ENCODE measurements at regions not wholly inside any gene's neighbourhood (a gene's known extent, or its start where the extent isn't known, plus 50 kb on each side); places are given as distances from the start of the nearest gene placed in this dataset.

DNA sequence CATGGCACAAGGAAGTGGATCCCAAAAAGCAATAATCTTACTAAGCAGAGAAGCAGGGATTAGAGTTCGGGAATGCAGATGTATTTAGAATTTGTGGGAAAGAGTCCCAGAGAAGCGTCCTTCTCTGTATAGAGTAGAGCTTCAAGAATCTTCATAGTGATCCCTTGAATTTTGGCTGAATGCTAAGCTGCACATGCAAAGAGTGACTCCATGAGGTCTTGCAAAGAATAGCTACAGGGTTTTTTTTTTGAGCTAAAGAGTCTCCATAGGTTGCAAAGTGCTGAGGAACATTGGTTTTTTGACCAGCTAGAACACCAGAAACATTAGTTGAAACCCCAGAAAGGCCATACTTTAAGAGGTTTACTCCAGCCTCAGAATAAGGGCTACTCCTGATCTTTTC lies 206.7 kb downstream of the CTH start:
- no peak overlapping the region for H3K4me3 ChIP-seq (ENCODE audit: low read depth, low read length)
- H3K9me3 ChIP-seq (ENCODE audit: control insufficient read depth, insufficient read depth, low read length): no peaks in the 10 kb centered on the region
- H3K9ac ChIP-seq (ENCODE audit: low read depth, low read length): no peak overlapping the region
- H3K27me3 ChIP-seq (ENCODE audit: control insufficient read depth, insufficient read depth, low read length): no peaks in the 10 kb centered on the region
- H3K36me3 ChIP-seq (ENCODE audit: control insufficient read depth, insufficient read depth, low read length): no peaks in the 10 kb centered on the region
- no peak overlapping the region for H3K27ac ChIP-seq (ENCODE audit: low read depth, low read length)
- H3K4me1 ChIP-seq (ENCODE audit: control insufficient read depth, insufficient read depth, low read length): no peaks in the 10 kb centered on the region

DNA sequence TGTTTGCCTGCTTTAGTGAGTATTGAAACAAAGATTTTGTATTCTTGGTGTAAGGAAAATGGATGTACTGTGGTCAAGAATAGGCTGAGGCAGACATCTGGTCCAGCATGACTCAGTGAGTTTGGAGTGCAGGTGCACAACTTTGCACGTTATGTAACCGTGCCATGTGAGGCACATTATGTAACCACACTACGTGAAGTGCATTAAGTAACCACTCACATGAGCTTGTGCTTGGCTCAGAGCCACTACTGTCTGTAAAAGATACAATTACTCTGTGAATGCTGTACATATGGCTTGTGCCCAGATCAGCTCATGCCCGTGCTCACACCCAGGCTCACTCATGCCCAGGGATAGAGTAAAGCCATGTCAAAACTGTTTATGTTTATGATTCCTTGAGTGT lies 216.8 kb downstream of the CTH start:
- Histone ChIP-seq H3K4me3 (ENCODE audit: low read depth, low read length) (no peak overlapping the region), H3K9ac (ENCODE audit: low read depth, low read length) (no peak overlapping the region), H3K27ac (ENCODE audit: low read depth, low read length) (no peak overlapping the region), H3K36me3 (ENCODE audit: control insufficient read depth, insufficient read depth, low read length) (no peaks in the 10 kb centered on the region), H3K27me3 (ENCODE audit: control insufficient read depth, insufficient read depth, low read length) (no peaks in the 10 kb centered on the region), H3K4me1 (ENCODE audit: control insufficient read depth, insufficient read depth, low read length) (no peaks in the 10 kb centered on the region), H3K9me3 (ENCODE audit: control insufficient read depth, insufficient read depth, low read length) (no peaks in the 10 kb centered on the region)

DNA sequence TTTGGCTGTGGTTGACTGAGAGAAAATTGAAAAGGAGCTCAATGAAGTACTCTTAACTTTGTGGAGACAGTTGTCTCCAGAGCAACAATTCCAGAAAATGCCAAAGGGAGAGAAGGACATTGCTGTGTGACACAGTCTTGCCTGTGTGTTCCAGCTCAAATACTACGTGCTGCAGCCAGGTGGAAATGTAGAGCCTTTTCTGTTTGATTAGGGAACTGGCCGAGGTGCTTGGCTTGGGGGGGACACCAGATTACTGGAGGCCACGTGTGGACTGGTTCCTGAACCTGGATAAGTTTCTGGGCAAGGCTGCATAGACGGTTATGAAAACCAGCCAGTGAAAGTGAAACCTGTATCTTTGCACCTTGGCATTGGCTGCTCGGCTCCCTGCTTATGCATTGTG lies 217.9 kb downstream of the CTH start:
- H3K27ac ChIP-seq (ENCODE audit: low read depth, low read length): no peak overlapping the region
- H3K9me3 ChIP-seq (ENCODE audit: control insufficient read depth, insufficient read depth, low read length): no peaks in the 10 kb centered on the region
- H3K4me3 ChIP-seq (ENCODE audit: low read depth, low read length): no peak overlapping the region
- no peaks in the 10 kb centered on the region for H3K27me3 ChIP-seq (ENCODE audit: control insufficient read depth, insufficient read depth, low read length)
- H3K9ac ChIP-seq (ENCODE audit: low read depth, low read length): no peak overlapping the region
- H3K36me3 ChIP-seq (ENCODE audit: control insufficient read depth, insufficient read depth, low read length): no peaks in the 10 kb centered on the region
- no peaks in the 10 kb centered on the region for H3K4me1 ChIP-seq (ENCODE audit: control insufficient read depth, insufficient read depth, low read length)

DNA sequence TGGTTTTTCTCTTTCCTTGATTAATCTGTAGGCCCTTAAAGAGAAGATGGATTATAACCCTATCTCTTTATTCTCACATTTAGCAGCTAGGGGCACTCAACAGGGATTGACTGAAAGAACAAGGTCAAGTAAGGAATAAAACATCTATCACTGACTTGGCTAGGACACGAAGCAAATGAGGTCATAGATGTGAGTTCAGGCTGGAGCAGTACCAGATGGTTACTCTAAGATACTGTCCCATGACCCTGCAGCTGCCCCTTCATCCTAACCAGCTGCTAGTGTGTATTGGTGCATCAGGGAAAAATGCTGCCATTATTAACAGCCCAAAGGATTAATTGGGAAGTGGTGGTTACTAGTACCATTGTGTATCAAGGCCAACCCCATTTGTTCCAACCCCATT lies 221.9 kb downstream of the CTH start:
- Histone ChIP-seq H3K4me3 (ENCODE audit: low read depth, low read length) (no peak overlapping the region), H3K4me1 (ENCODE audit: control insufficient read depth, insufficient read depth, low read length) (no peaks in the 10 kb centered on the region), H3K36me3 (ENCODE audit: control insufficient read depth, insufficient read depth, low read length) (no peaks in the 10 kb centered on the region), H3K9me3 (ENCODE audit: control insufficient read depth, insufficient read depth, low read length) (no peaks in the 10 kb centered on the region), H3K27me3 (ENCODE audit: control insufficient read depth, insufficient read depth, low read length) (no peaks in the 10 kb centered on the region), H3K9ac (ENCODE audit: low read depth, low read length) (no peak overlapping the region), H3K27ac (ENCODE audit: low read depth, low read length) (no peak overlapping the region)

DNA sequence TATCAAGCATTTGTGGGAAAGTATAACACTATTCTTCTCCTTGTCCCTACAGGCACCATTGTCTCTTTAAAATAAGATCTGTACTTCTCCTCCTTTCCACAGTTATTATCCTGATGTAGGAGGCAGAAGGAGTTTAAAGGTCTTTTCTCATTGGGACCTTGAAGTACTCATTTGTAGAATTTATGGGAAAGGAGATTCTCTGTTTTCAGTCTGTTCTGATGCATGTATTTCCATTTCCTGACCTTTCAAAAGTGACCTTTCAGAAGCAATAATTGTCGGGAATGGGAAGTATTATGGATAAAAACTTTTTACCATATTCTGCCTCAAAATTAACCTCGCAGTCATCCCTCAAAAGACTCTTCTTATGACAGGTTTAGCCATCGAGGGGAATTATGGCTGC lies 224.8 kb downstream of the CTH start:
- Histone ChIP-seq H3K9ac (ENCODE audit: low read depth, low read length) (no peak overlapping the region), H3K36me3 (ENCODE audit: control insufficient read depth, insufficient read depth, low read length) (no peaks in the 10 kb centered on the region), H3K4me1 (ENCODE audit: control insufficient read depth, insufficient read depth, low read length) (no peaks in the 10 kb centered on the region), H3K4me3 (ENCODE audit: low read depth, low read length) (no peak overlapping the region), H3K9me3 (ENCODE audit: control insufficient read depth, insufficient read depth, low read length) (no peaks in the 10 kb centered on the region), H3K27me3 (ENCODE audit: control insufficient read depth, insufficient read depth, low read length) (no peaks in the 10 kb centered on the region), H3K27ac (ENCODE audit: low read depth, low read length) (no peak overlapping the region)

DNA sequence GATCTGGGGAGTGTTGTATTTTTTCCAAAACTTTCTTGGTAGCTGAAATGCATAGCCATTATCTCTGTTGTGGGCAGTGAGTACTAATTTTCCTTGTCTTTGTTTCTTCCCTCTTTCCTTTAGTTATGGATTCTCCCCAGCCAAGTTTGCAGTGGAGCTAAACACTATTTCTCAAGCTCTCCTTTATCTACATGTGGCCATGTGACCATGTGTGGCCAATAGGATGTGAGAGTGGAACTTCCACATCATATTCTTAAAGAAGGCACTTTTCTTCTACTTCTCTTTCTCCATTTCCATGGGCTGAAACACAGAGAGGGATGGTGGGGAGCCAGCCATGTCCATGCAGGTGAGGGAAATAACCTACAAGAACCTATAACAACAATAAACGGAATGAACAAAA lies 230.8 kb downstream of the CTH start:
- Histone ChIP-seq H3K27me3 (ENCODE audit: control insufficient read depth, insufficient read depth, low read length) (no peaks in the 10 kb centered on the region), H3K4me1 (ENCODE audit: control insufficient read depth, insufficient read depth, low read length) (no peaks in the 10 kb centered on the region), H3K36me3 (ENCODE audit: control insufficient read depth, insufficient read depth, low read length) (no peaks in the 10 kb centered on the region), H3K4me3 (ENCODE audit: low read depth, low read length) (no peak overlapping the region), H3K27ac (ENCODE audit: low read depth, low read length) (no peak overlapping the region), H3K9me3 (ENCODE audit: control insufficient read depth, insufficient read depth, low read length) (no peaks in the 10 kb centered on the region), H3K9ac (ENCODE audit: low read depth, low read length) (no peak overlapping the region)

DNA sequence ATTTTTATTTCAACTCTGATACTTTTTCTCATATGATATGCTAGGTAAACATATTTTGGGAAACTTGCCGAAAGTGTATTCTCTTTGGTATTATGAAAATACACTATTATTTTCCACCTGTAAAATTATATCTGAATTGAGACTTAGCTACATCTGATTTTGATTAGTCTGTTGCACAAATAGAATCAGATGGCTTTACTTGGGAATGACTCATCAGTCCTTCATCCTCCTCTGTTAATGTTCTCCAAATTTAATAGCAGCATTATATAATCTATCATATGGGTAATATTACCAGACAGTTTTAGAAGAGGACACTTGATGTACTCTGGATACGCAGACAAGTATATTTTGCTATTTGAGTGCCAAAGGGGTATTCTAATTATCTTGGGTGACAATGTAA lies 245.3 kb downstream of the CTH start:
- no peaks in the 10 kb centered on the region for H3K36me3 ChIP-seq (ENCODE audit: control insufficient read depth, insufficient read depth, low read length)
- H3K9me3 ChIP-seq (ENCODE audit: control insufficient read depth, insufficient read depth, low read length): no peaks in the 10 kb centered on the region
- no peak overlapping the region for H3K9ac ChIP-seq (ENCODE audit: low read depth, low read length)
- H3K4me3 ChIP-seq (ENCODE audit: low read depth, low read length): no peak overlapping the region
- H3K27me3 ChIP-seq (ENCODE audit: control insufficient read depth, insufficient read depth, low read length): no peaks in the 10 kb centered on the region
- no peaks in the 10 kb centered on the region for H3K4me1 ChIP-seq (ENCODE audit: control insufficient read depth, insufficient read depth, low read length)
- no peak overlapping the region for H3K27ac ChIP-seq (ENCODE audit: low read depth, low read length)

DNA sequence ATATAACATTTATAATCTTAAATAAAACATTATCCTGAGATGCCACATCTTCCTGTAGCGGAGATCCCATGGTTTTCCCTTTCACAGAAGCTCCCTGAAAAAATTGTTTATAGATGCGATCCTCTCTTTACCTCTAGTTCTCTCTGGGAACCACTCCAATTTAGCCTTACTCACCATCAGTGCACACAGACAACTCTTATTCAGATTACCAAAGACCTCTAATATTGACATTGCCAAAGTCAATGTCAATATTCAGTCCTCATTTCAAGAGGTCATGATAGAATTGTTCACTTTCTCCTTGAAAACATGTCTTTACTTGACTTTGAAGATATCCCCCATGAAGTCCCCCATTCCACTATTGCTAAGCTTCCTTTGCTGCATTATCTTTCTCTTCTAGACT lies 248.8 kb downstream of the CTH start:
- Histone ChIP-seq H3K27ac (ENCODE audit: low read depth, low read length) (no peak overlapping the region), H3K36me3 (ENCODE audit: control insufficient read depth, insufficient read depth, low read length) (no peaks in the 10 kb centered on the region), H3K9ac (ENCODE audit: low read depth, low read length) (no peak overlapping the region), H3K4me3 (ENCODE audit: low read depth, low read length) (no peak overlapping the region), H3K9me3 (ENCODE audit: control insufficient read depth, insufficient read depth, low read length) (no peaks in the 10 kb centered on the region), H3K4me1 (ENCODE audit: control insufficient read depth, insufficient read depth, low read length) (no peaks in the 10 kb centered on the region), H3K27me3 (ENCODE audit: control insufficient read depth, insufficient read depth, low read length) (no peaks in the 10 kb centered on the region)

DNA sequence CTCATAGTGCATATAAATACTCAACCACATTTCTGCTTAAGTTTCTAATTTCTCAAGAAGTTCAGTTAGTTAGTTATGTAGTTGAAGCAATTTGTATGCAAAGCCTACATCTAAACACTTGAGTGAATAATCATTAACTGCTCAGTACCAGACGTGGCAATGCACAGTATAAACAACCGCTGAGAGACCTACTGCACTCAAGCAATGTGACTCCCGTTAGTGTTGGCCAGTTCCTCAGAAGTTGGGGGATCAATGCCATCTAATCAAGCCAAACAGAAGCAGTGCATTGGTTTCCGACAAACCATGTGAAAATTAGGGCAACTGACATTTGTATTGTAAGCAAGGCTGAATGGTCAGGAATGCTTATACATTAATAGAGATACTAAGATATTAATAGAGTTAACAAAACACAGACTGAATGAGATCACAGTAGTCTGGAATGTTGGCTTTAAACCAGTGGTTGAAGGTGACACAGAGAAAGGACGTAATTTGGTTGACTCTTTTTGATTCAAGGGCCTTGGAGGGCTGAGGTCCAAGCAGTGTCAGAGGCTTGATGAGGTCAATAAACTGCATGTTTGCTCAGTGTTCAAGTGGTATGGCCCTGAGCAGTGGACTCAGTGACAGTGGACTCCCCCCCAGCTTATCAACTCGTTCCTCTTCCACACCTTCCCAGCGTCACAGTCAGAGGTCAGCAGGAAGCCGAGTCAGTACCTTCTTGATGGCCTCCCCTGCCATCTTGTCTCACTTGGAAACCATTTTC lies 255.5 kb downstream of the CTH start:
- Histone ChIP-seq H3K27ac (ENCODE audit: low read depth, low read length) (no peak overlapping the region), H3K4me1 (ENCODE audit: control insufficient read depth, insufficient read depth, low read length) (no peaks in the 10 kb centered on the region), H3K4me3 (ENCODE audit: low read depth, low read length) (no peak overlapping the region), H3K9me3 (ENCODE audit: control insufficient read depth, insufficient read depth, low read length) (no peaks in the 10 kb centered on the region), H3K36me3 (ENCODE audit: control insufficient read depth, insufficient read depth, low read length) (no peaks in the 10 kb centered on the region), H3K27me3 (ENCODE audit: control insufficient read depth, insufficient read depth, low read length) (no peaks in the 10 kb centered on the region), H3K9ac (ENCODE audit: low read depth, low read length) (no peak overlapping the region)

DNA sequence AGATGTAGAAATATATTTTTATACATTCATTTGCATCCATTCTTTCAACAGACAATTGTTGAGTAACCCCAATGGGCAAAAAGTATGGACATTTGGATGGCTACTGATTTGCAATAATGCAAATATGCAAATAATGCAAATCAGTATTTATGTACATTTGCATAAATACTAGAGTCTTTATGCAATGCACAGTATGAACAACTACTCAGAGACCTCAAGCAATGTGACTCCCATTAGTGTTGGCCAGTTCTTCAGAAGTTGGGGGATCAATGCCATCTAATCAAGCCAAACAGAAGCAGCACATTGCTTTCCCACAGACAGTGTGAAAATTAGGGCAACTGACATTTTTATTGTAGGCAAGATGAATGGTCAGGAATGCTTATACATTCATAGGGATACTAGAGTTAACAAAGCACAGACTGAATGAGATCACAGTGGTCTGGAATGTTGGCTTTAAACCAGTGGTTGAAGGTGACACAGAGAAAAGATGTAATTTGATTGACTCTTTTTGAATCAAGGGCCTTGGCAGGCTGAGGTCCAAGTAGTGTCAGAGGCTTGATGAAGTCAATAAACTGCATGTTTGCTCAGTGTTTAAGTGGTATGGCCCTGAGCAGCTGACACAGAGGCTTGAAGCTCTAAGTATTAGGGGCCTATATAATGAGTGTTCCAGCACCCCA lies 256.6 kb downstream of the CTH start:
- no peak overlapping the region for H3K9ac ChIP-seq (ENCODE audit: low read depth, low read length)
- no peaks in the 10 kb centered on the region for H3K4me1 ChIP-seq (ENCODE audit: control insufficient read depth, insufficient read depth, low read length)
- no peaks in the 10 kb centered on the region for H3K27me3 ChIP-seq (ENCODE audit: control insufficient read depth, insufficient read depth, low read length)
- H3K36me3 ChIP-seq (ENCODE audit: control insufficient read depth, insufficient read depth, low read length): no peaks in the 10 kb centered on the region
- no peaks in the 10 kb centered on the region for H3K9me3 ChIP-seq (ENCODE audit: control insufficient read depth, insufficient read depth, low read length)
- H3K4me3 ChIP-seq (ENCODE audit: low read depth, low read length): no peak overlapping the region
- no peak overlapping the region for H3K27ac ChIP-seq (ENCODE audit: low read depth, low read length)

DNA sequence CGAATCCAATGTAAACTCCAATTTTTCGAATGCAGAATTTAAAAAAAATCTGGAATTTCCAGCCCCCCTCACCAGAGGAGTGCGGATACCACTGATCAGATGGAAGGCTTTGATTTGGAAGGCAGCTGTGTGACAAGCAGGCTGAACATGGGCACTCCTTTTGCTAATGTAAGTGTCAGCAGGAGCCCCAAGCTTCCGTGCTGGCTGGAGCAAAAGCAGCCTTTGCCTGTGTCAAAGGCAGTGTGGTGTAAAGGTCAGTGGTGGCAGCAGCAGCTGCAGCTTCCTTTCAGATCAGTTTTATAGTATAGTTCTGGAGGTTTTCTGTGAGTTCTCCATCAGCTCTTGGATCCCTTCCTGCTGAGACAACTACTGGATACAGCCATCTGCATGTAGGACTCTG lies 259.9 kb downstream of the CTH start:
- Histone ChIP-seq H3K27ac (ENCODE audit: low read depth, low read length) (no peak overlapping the region), H3K4me3 (ENCODE audit: low read depth, low read length) (no peak overlapping the region), H3K9me3 (ENCODE audit: control insufficient read depth, insufficient read depth, low read length) (no peaks in the 10 kb centered on the region), H3K4me1 (ENCODE audit: control insufficient read depth, insufficient read depth, low read length) (peaks cover 14% of the 10 kb centered on the region), H3K36me3 (ENCODE audit: control insufficient read depth, insufficient read depth, low read length) (no peaks in the 10 kb centered on the region), H3K9ac (ENCODE audit: low read depth, low read length) (no peak overlapping the region), H3K27me3 (ENCODE audit: control insufficient read depth, insufficient read depth, low read length) (no peaks in the 10 kb centered on the region)
